ENCODE measurements at regions not wholly inside any gene's neighbourhood (a gene's known extent, or its start where the extent isn't known, plus 50 kb on each side); places are given as distances from the start of the nearest gene placed in this dataset.
"Not testable (repeated sequence)": the region's sequence is repeated elsewhere in the genome, so short reads cannot be mapped to it uniquely, and the experiment has no call there.

- no peak for DNase-seq (ENCODE audit: low read depth, low spot score)
Measured at GRCh38 chr13:90307136-90307535, 1040.4 kb upstream of the MIR17HG start.

GRCh38 chr13:90308249-90308648 is 1039.2 kb upstream of the MIR17HG start:
- DNase-seq (ENCODE audit: low read depth, low spot score): no peak

- DNase-seq (ENCODE audit: low read depth, low spot score): no peak
Measured at GRCh38 chr13:90311929-90312328, 1035.6 kb upstream of the MIR17HG start.

- DNase-seq (ENCODE audit: low read depth, low spot score): no peak
Measured at GRCh38 chr13:90315061-90315460, 1032.4 kb upstream of the MIR17HG start.

GRCh38 chr13:90320664-90321063 is 1026.8 kb upstream of the MIR17HG start:
- no peak for DNase-seq (ENCODE audit: low read depth, low spot score)

- DNase-seq (ENCODE audit: low read depth, low spot score): no peak
Measured at GRCh38 chr13:90321281-90321931, 1026.1 kb upstream of the MIR17HG start.

- DNase-seq (ENCODE audit: low read depth, low spot score): no peak
Measured at GRCh38 chr13:90329641-90330040, 1017.8 kb upstream of the MIR17HG start.

- DNase-seq (ENCODE audit: low read depth, low spot score): no peak
Measured at GRCh38 chr13:90331974-90332373, 1015.5 kb upstream of the MIR17HG start.

- DNase-seq (ENCODE audit: low read depth, low spot score): no peak
Measured at GRCh38 chr13:90336507-90336906, 1011.0 kb upstream of the MIR17HG start.

GRCh38 chr13:90341348-90341747 is 1006.1 kb upstream of the MIR17HG start:
- DNase-seq (ENCODE audit: low read depth, low spot score): not testable (repeated sequence)

- not testable (repeated sequence) for DNase-seq (ENCODE audit: low read depth, low spot score)
Measured at GRCh38 chr13:90348477-90349136, 998.9 kb upstream of the MIR17HG start.

GRCh38 chr13:90352763-90353162 is 994.7 kb upstream of the MIR17HG start:
- DNase-seq (ENCODE audit: low read depth, low spot score): no peak

GRCh38 chr13:90355162-90355751 is 992.2 kb upstream of the MIR17HG start:
- DNase-seq (ENCODE audit: low read depth, low spot score): no peak

GRCh38 chr13:90360785-90361184 is 986.7 kb upstream of the MIR17HG start:
- DNase-seq (ENCODE audit: low read depth, low spot score): no peak

GRCh38 chr13:90362707-90363106 is 984.8 kb upstream of the MIR17HG start:
- no peak for DNase-seq (ENCODE audit: low read depth, low spot score)

GRCh38 chr13:90365130-90365529 is 982.4 kb upstream of the MIR17HG start:
- no peak for DNase-seq (ENCODE audit: low read depth, low spot score)

- DNase-seq (ENCODE audit: low read depth, low spot score): no peak
Measured at GRCh38 chr13:90374168-90374567, 973.3 kb upstream of the MIR17HG start.

GRCh38 chr13:90375851-90376250 is 971.6 kb upstream of the MIR17HG start:
- no peak for DNase-seq (ENCODE audit: low read depth, low spot score)

GRCh38 chr13:90382425-90382824 is 965.1 kb upstream of the MIR17HG start:
- DNase-seq (ENCODE audit: low read depth, low spot score): no peak

- no peak for DNase-seq (ENCODE audit: low read depth, low spot score)
Measured at GRCh38 chr13:90385781-90386489, 961.6 kb upstream of the MIR17HG start.

- DNase-seq (ENCODE audit: low read depth, low spot score): no peak
Measured at GRCh38 chr13:90388887-90389452, 958.5 kb upstream of the MIR17HG start.

- DNase-seq (ENCODE audit: low read depth, low spot score): no peak
Measured at GRCh38 chr13:90389537-90389936, 958.0 kb upstream of the MIR17HG start.

Data from activated naive CD8-positive, alpha-beta T cell treated with anti-CD3 and anti-CD28 coated beads, Interleukin-2, amount 50 U/mL, for 16 hours (primary cell).